IgD-negative memory B cell (primary cell): ENCODE measurements at regions not wholly inside any gene's neighbourhood (a gene's known extent, or its start where the extent isn't known, plus 50 kb on each side); places are given as distances from the start of the nearest gene placed in this dataset.
A peak's percentile ranks its signal among the peaks of the same experiment; 100 is the strongest.
"Not testable (repeated sequence)": the region's sequence is repeated elsewhere in the genome, so short reads cannot be mapped to it uniquely, and the experiment has no call there.

Experiments
- H3K27ac Mint-ChIP-seq, 3 donors: one replicate each; pipeline ENCODE4 v1.8.0; 2020 to 2022; ENCODE audit warnings: mild to moderate bottlenecking in 3 of 3, mixed read lengths in 3 of 3, moderate library complexity in 1 of 3
- H3K27me3 Mint-ChIP-seq: one replicate; pipeline ENCODE4 v1.8.0; 2021; ENCODE audit warnings: mixed read lengths
- H3K36me3 Mint-ChIP-seq: one replicate; pipeline ENCODE4 v1.8.0; 2020; ENCODE audit warnings: mild to moderate bottlenecking, mixed read lengths
- H3K4me1 Mint-ChIP-seq, 3 donors: one replicate each; pipeline ENCODE4 v1.8.0; 2020 to 2022; ENCODE audit warnings: mixed read lengths in 3 of 3, mild to moderate bottlenecking in 1 of 3
- H3K4me3 Mint-ChIP-seq, 4 donors: one replicate each; pipeline ENCODE4 v1.8.0; 2020 to 2022; ENCODE audit warnings: mild to moderate bottlenecking in 4 of 4, mixed read lengths in 4 of 4, moderate library complexity in 3 of 4
- H3K9me3 Mint-ChIP-seq, 3 donors: one replicate each; pipeline ENCODE4 v1.8.0; 2020 to 2021; ENCODE audit warnings: mixed read lengths in 3 of 3, mild to moderate bottlenecking in 1 of 3

DNA sequence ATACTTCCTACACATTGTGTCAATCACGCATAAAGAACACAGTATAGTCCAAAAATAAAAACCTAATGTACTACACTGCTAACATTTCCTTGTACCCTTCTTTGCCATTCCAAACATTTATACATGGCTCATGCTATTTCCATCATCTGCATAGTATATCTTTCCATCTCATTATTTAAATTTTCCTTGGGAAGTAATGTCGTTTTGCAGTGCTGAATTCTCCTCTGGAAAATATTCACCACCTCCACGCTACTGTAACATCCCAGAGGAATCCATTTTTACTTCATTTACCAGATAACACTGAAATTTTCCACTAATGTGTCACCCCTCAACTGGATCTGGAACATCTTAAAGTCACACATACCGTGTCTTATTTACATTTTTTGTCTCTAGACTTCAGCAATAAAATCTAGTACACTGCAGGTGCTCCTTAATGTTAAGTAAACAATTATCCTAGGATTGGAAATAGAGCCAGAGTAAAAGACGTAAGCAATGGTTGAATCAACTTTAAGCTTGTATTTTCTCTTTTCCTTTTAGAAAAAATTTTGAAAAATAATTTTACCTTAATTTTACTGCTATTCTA lies 881.0 kb downstream of the AMY1C start:
- no peaks in the 10 kb centered on the region for H3K36me3 Mint-ChIP-seq
- H3K9me3 Mint-ChIP-seq = no peaks in the 10 kb centered on the region
- no peak overlapping the region for H3K27ac Mint-ChIP-seq
- H3K27me3 Mint-ChIP-seq = no peaks in the 10 kb centered on the region
- H3K4me1 Mint-ChIP-seq = peaks cover 6 to 9% (median 7%) of the 10 kb centered on the region in 3 donors
- H3K4me3 Mint-ChIP-seq = no peak overlapping the region

DNA sequence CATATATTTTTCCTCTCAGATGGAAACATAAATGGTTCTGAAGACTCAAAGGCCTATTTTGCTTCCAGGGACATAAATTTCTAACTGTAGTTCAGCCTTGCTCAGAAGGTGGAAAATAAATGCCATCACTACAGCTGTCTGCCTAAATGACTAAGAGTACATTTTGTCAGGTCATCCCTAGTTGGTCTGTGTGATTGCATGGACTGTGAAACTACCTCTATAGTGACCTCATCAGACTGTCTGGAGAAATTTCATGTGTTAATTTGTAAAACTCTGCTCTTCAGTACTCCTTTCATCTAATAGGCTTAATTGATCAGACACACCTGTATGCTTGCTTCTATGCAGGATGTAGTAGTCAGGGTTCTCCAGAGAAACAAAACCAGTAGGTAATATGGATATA lies 886.9 kb downstream of the AMY1C start:
- no peaks in the 10 kb centered on the region for H3K27me3 Mint-ChIP-seq
- no peaks in the 10 kb centered on the region for H3K36me3 Mint-ChIP-seq
- H3K27ac Mint-ChIP-seq = no peak overlapping the region
- H3K4me3 Mint-ChIP-seq = no peak overlapping the region
- no peaks in the 10 kb centered on the region for H3K4me1 Mint-ChIP-seq
- no peaks in the 10 kb centered on the region for H3K9me3 Mint-ChIP-seq

DNA sequence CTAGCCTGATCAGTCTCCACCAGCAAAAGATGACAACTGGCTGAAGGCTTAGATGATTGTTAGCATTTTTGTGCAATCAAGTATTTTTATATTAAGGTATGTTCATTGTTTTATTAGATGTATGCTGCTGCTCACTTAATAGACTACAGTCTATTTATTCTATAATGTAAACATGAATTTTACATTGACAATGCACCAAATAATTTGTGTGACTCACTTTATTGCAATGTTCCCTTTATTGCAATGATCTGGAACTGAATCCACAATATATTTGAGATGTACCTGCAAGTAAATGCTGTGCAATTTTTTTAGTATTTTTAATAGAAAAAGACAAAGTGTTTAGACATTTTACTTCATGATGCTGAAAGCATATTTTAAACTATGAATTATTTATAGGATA lies 896.5 kb downstream of the AMY1C start:
- Mint-ChIP-seq H3K27me3 (no peaks in the 10 kb centered on the region), H3K9me3 (no peaks in the 10 kb centered on the region), H3K27ac (no peak overlapping the region), H3K4me1 (peaks cover 0 to 3% (median 1%) of the 10 kb centered on the region in 3 donors), H3K36me3 (no peaks in the 10 kb centered on the region), H3K4me3 (no peak overlapping the region)

DNA sequence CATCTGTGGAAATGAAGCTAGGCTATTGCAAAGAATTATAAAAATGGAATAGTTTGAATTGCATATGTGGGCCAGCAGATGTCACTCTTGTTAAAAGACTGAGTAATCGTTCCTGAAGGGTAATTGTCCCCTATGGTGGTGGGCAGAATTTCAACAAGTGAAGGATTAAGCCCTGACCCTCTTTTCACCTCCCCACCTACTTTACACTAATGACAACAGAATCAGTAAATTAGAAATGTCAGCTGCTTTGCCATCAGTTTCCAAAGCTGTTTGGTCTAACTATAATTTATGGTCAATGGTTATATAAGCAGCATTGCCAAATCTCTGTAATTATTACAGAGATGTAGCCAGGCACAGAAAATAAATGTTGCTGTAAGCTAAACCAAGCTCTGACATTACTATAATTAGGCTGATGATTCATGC lies 898.6 kb downstream of the AMY1C start:
- H3K4me3 Mint-ChIP-seq = no peak overlapping the region
- H3K9me3 Mint-ChIP-seq = no peaks in the 10 kb centered on the region
- H3K4me1 Mint-ChIP-seq = peaks cover 0 to 3% (median 1%) of the 10 kb centered on the region in 3 donors
- H3K27ac Mint-ChIP-seq = no peak overlapping the region
- no peaks in the 10 kb centered on the region for H3K27me3 Mint-ChIP-seq
- H3K36me3 Mint-ChIP-seq = no peaks in the 10 kb centered on the region

DNA sequence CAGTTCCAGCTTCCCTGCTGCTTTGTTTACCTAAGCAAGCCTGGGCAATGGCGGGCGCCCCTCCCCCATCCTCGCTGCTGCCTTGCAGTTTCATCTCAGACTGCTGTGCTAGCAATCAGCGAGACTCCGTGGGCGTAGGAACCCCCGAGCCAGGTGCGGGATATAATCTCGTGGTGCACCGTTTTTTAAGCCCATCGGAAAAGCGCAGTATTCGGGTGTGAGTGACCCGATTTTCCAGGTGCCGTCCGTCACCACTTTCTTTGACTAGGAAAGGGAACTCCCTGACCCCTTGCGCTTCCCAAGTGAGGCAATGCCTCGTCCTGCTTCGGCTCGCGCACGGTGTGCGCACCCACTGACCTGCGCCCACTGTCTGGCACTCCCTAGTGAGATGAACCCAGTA lies 914.7 kb downstream of the AMY1C start:
- not testable (repeated sequence) for H3K27ac Mint-ChIP-seq

DNA sequence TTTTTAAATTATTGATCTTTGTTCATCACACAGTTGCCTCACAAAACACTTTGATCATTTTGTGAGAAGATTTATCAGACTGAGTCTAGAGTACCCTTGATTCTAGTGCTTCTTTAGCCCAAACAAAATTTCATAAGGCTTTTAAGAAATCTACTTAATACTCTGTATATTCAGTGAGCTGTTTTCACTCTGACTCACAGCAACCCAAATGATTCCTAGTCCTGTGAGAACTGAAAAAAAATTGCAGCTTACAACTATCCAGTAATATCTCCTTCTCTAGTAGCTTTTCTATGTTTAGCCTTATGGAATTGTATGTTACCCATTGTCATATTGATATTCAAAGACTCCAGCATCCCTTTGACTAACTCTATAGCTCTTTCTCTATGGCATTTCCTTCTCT lies 915.6 kb downstream of the AMY1C start:
- no peaks in the 10 kb centered on the region for H3K9me3 Mint-ChIP-seq
- H3K27me3 Mint-ChIP-seq = peaks cover under 1% of the 10 kb centered on the region
- H3K4me3 Mint-ChIP-seq = no peak overlapping the region
- H3K36me3 Mint-ChIP-seq = no peaks in the 10 kb centered on the region
- no peak overlapping the region for H3K27ac Mint-ChIP-seq
- H3K4me1 Mint-ChIP-seq = no peaks in the 10 kb centered on the region

More for the DNA sequence above, 914.7 kb downstream of the AMY1C start:
- not testable (repeated sequence) for H3K36me3 Mint-ChIP-seq, H3K4me3 Mint-ChIP-seq, H3K27me3 Mint-ChIP-seq, H3K4me1 Mint-ChIP-seq, H3K9me3 Mint-ChIP-seq

DNA sequence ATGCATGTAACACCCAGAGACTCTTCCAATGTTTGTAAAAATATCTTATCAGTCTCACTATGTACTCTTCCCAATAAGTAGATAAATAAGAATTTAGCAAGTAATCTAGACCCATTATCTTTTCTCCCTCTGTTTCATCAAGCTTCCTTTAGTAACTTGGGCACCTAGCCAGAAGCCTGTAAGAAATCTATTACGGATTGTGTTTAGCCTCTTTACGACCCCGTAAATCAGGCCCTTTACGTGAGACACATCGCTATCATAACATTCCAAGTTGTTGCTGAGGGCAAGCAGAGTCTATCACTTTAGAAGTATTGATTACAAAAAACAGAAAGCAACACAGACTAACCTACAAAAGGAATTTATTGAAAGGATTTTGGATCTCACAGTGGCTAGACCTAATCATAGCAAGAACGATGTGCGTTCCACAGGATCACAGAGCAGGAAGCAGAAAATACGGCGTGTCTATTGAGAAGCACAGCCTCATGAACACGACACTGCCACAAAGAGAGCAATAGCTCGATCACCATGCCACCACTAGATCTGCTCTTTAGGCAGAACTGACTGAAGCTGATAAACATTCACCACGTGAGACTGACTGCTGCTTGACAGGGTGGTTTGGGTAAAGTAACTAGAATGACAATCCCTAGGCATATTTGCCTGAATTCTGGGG lies 922.1 kb downstream of the AMY1C start:
- Mint-ChIP-seq H3K27ac (no peak overlapping the region), H3K9me3 (no peaks in the 10 kb centered on the region), H3K4me1 (no peaks in the 10 kb centered on the region), H3K4me3 (no peak overlapping the region), H3K27me3 (peaks cover 2% of the 10 kb centered on the region), H3K36me3 (no peaks in the 10 kb centered on the region)

DNA sequence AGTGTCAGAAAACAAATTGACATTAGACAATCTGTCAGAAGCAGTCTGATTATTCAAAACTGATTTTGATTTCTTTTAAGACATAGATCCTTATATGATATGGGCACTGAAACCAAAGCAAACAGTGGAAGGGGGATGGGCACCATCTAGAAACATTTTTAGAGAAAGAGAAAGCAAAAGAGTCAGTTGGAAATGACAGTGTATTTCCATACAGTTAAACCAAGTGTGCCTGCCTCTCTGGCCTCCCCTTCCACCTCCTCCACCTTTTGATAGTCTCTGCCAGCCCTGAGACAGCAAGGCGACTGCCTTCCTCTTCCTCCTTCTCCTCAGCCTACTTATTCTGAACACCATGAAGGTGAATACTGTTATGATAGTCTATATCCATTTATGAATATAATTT lies 949.7 kb downstream of the AMY1C start:
- no peak overlapping the region for H3K4me3 Mint-ChIP-seq
- H3K36me3 Mint-ChIP-seq = no peaks in the 10 kb centered on the region
- no peak overlapping the region for H3K27ac Mint-ChIP-seq
- no peaks in the 10 kb centered on the region for H3K27me3 Mint-ChIP-seq
- no peaks in the 10 kb centered on the region for H3K4me1 Mint-ChIP-seq
- peaks cover 0 to 7% (median 0%) of the 10 kb centered on the region in 3 donors for H3K9me3 Mint-ChIP-seq

DNA sequence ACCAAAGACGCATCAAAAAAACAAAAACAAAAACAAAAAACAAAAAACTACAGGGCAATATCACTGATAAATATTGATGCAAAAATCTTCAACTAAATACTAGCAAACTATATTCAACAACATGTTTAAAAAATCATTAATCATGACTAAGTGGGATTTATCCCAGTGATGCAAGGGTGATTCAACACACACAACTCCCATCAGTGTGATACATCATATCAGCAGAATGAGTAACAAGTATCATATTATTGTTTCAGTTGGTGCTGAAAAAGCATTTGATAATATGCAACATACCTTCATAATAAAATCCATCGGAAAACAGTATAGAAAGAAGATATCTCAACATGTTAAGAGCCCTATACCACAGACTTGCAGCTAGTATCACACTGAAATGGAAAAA lies 953.0 kb downstream of the AMY1C start:
- Mint-ChIP-seq H3K27ac (no peak overlapping the region), H3K27me3 (no peaks in the 10 kb centered on the region), H3K9me3 (peaks cover 0 to 6% (median 5%) of the 10 kb centered on the region in 3 donors), H3K36me3 (no peaks in the 10 kb centered on the region), H3K4me1 (peaks cover 0 to 4% (median 0%) of the 10 kb centered on the region in 3 donors), H3K4me3 (no peak overlapping the region)

DNA sequence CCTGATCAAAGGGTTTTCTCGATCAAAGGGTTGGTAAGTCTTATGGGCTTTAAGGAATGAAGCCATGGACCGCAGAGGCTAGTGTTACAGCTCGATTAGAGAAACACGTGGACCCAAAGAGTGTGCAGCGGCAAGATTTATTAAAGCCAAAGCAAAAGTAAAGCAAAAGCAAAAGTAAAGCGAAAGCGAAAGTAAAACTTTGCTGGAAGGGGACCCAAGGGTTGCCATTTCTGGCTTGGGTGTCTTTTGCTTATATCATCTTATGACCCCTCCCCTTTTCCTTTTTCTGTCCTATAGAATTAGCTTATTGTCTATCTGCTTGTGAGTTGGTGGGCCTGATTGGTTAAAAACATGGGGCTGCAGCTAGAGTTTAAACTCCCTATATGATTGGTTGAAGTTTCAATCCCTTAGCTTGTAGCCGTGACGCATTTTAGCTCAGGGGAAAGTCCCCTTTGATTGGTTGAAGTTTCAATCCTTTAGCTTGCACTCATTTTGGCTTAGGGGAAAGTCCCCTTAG lies 957.0 kb downstream of the AMY1C start:
- no peaks in the 10 kb centered on the region for H3K27me3 Mint-ChIP-seq
- peaks cover 0 to 4% (median 0%) of the 10 kb centered on the region in 3 donors for H3K4me1 Mint-ChIP-seq
- H3K4me3 Mint-ChIP-seq = peak overlapping the region in 2 of 4 donors; percentile 43 to 56
- no peak overlapping the region for H3K27ac Mint-ChIP-seq
- peaks cover 0 to 5% (median 4%) of the 10 kb centered on the region in 3 donors for H3K9me3 Mint-ChIP-seq
- H3K36me3 Mint-ChIP-seq = no peaks in the 10 kb centered on the region

DNA sequence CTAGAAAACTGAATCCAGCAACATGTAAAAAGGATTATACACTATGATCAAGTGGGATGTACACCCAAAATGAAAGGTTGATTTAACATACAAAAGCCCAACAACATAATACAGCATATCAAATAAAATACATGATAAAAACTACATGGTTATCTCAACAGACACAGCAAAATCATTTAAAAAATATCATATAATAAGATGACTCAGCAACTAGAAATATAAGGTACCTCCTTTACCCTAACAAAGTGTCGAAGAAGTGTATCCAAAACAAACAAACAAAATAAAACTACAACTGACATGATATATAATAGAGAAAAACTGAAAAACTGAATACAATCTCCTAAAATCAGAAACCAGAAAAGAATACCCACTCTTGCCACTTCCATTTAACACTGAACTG lies 969.1 kb downstream of the AMY1C start:
- Mint-ChIP-seq H3K4me1 (no peaks in the 10 kb centered on the region), H3K36me3 (no peaks in the 10 kb centered on the region), H3K27me3 (no peaks in the 10 kb centered on the region), H3K4me3 (no peak overlapping the region), H3K27ac (no peak overlapping the region), H3K9me3 (no peaks in the 10 kb centered on the region)

DNA sequence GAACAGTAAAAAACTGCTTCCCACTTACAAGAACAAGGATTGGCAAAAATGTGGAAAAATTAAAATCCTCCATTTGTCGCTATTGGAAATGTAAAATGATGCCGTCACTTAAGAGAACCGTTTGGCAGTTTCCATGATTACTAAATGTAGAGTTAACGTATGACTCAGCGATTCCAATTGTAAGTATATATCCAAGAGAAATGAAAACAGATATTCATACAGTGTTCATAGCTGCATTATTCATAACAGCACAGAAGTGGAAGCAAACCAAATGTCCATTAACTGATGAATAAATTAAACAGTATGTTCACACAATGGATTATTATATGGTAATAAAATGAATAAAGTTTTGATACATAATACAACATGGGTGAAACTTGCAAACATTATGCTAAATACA lies 971.0 kb downstream of the AMY1C start:
- Mint-ChIP-seq H3K27ac (no peak overlapping the region), H3K36me3 (no peaks in the 10 kb centered on the region), H3K4me1 (no peaks in the 10 kb centered on the region), H3K27me3 (no peaks in the 10 kb centered on the region), H3K4me3 (no peak overlapping the region), H3K9me3 (no peaks in the 10 kb centered on the region)

DNA sequence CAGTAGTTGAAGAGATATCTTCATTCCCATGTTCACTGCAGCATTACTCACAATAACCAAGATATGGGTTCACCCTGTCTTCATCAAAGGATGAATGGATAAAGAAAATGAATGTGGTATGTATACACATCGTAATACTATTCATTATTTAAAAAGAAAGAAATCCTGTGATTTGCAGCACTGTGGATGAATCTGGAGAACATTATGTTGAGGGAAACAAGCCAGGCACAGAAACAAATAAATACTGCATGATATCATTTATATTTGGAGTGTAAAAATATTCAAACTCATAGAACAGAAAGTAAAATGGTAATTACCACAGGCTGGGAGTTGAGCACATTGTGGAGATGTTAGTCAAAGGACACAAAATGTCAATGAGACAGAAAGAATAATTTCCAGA lies 977.2 kb downstream of the AMY1C start:
- Mint-ChIP-seq H3K9me3 (peaks cover 0 to 4% (median 0%) of the 10 kb centered on the region in 3 donors), H3K27me3 (no peaks in the 10 kb centered on the region), H3K4me1 (no peaks in the 10 kb centered on the region), H3K27ac (no peak overlapping the region), H3K4me3 (no peak overlapping the region), H3K36me3 (no peaks in the 10 kb centered on the region)

DNA sequence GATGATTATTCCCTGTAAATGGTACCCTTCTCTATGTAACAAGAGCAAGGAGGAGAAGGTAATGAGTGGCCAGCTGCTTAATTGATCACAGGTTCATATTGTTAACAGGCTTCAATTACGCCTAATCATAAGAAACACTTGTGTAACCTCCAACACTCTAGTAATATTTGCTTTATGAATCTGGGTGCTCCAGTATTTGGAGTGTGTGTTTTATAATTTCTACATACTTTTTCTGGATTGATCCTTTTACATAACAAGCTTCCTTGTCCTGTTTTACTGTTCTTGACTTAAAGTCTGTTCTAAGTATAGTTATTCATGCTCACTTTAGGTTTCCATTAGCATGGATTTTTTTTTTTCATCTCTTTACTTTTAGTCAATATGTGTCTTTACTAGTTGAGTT lies 984.2 kb downstream of the AMY1C start:
- no peak overlapping the region for H3K4me3 Mint-ChIP-seq
- no peaks in the 10 kb centered on the region for H3K4me1 Mint-ChIP-seq
- peak overlapping the region in 1 of 3 donors; percentile 28 for H3K27ac Mint-ChIP-seq
- H3K36me3 Mint-ChIP-seq = no peaks in the 10 kb centered on the region
- peaks cover 0 to 2% (median 2%) of the 10 kb centered on the region in 3 donors for H3K9me3 Mint-ChIP-seq
- no peaks in the 10 kb centered on the region for H3K27me3 Mint-ChIP-seq

DNA sequence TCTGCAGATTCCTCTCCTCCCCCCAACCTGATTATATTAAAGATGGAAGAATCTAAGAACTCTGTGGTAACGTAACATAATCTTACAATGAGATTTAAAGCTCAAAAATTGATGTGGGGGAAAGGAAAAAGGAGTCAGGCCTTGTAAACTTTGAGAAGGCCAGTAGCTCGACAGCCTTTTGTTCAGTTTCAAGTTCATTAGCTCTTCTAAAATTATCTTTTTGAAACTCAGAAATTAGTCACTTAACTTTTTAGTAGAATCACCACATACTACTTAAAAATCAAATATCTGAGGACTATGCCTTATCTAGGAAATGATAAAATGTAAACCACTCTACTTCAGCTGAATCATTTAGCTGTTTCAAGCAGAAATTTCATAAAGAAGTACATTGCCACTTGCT lies 996.2 kb downstream of the AMY1C start:
- Mint-ChIP-seq H3K36me3 (peaks cover 1% of the 10 kb centered on the region), H3K4me3 (no peak overlapping the region), H3K27me3 (no peaks in the 10 kb centered on the region), H3K27ac (no peak overlapping the region), H3K4me1 (peaks cover 3 to 5% (median 4%) of the 10 kb centered on the region in 3 donors), H3K9me3 (no peaks in the 10 kb centered on the region)

DNA sequence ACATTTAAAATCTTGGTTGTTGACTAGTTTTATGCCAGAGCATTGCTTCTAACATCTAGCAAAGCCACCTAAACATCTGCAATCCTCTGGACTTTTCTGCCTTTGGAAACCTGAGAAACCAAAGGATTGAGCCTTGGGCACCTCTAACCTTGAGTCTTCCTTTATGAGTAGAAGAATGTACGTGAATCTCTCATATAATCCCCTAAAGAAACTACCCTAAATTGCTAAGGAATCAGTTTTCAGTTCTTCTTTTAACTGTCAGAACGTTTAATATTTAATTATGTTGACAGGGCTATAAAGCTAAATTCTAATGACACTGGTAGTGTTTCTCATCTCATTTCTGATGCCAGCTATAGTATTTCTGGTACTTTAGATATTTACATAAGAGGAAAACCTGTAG lies 997.3 kb downstream of the AMY1C start:
- H3K27ac Mint-ChIP-seq = no peak overlapping the region
- no peaks in the 10 kb centered on the region for H3K27me3 Mint-ChIP-seq
- no peak overlapping the region for H3K4me3 Mint-ChIP-seq
- H3K9me3 Mint-ChIP-seq = no peaks in the 10 kb centered on the region
- peaks cover 1% of the 10 kb centered on the region for H3K36me3 Mint-ChIP-seq
- H3K4me1 Mint-ChIP-seq = peaks cover 3 to 7% (median 5%) of the 10 kb centered on the region in 3 donors
